Vagina (tissue), 2 donors: ENCODE measurements at regions not wholly inside any gene's neighbourhood (a gene's known extent, or its start where the extent isn't known, plus 50 kb on each side); places are given as distances from the start of the nearest gene placed in this dataset.

Experiments used
- DNase-seq, 2 donors: peaks; one replicate each; pipeline ENCODE4 v3.0.0-alpha.2; 2017; ENCODE audit errors: extremely low spot score in 2 of 2
- H3K27ac ChIP-seq: fragments of 200-600 bp; sonication (generic); one replicate; pipeline ENCODE4 v1.5.1; 2019
- H3K27me3 ChIP-seq: fragments of 200-600 bp; sonication (generic); one replicate; pipeline ENCODE4 v1.5.1; 2019
- H3K36me3 ChIP-seq, 2 donors: fragments of 200-600 bp; sonication (generic); one replicate each; pipeline ENCODE4 v1.5.1; 2017 to 2019
- H3K4me1 ChIP-seq: fragments of 200-600 bp; sonication (generic); one replicate; pipeline ENCODE4 v1.5.1; 2019
- H3K4me3 ChIP-seq, 2 donors: fragments of 200-600 bp; sonication (generic); 1 replicate in 1 of 2; 2 replicates in 1 of 2; pipeline ENCODE4 v1.5.1; 2016 to 2019
- H3K9me3 ChIP-seq: fragments of 200-600 bp; sonication (generic); one replicate; pipeline ENCODE4 v1.5.1; 2019
- POLR2A ChIP-seq, 2 donors: fragments of 450-650 bp; IDR thresholded peaks; one replicate each; pipeline ENCODE4 v1.6.1; 2017; ENCODE audit warnings: antibody characterized with exemption in 2 of 2, mild to moderate bottlenecking in 2 of 2, moderate library complexity in 2 of 2
- POLR2AphosphoS5 ChIP-seq, 2 donors: sonication (generic); formaldehyde crosslinking; IDR thresholded peaks; one replicate each; pipeline ENCODE4 v1.9.0; 2017; ENCODE audit warnings: antibody characterized with exemption in 2 of 2, mild to moderate bottlenecking in 2 of 2, low read depth in 1 of 2; ENCODE audit not compliant: insufficient read depth in 1 of 2
- intact Hi-C: fragments of 100-400 bp; cut with DNase I; formaldehyde crosslinking; loops from one replicate; pipeline ENCODE4 v1.15.1; 2023
- TF ChIP-seq, protein P1 (sequence below), 3 experiments: fragments of 450-650 bp in 2 of 3; fragments of 200-600 bp in 1 of 3; sonication (generic) in 1 of 3; IDR thresholded peaks; one replicate each; pipeline ENCODE4 v1.5.1; 2017 to 2019; ENCODE audit warnings: antibody characterized with exemption in 3 of 3, mild to moderate bottlenecking in 2 of 3, moderate library complexity in 2 of 3

- TF ChIP-seq, protein P1, sequence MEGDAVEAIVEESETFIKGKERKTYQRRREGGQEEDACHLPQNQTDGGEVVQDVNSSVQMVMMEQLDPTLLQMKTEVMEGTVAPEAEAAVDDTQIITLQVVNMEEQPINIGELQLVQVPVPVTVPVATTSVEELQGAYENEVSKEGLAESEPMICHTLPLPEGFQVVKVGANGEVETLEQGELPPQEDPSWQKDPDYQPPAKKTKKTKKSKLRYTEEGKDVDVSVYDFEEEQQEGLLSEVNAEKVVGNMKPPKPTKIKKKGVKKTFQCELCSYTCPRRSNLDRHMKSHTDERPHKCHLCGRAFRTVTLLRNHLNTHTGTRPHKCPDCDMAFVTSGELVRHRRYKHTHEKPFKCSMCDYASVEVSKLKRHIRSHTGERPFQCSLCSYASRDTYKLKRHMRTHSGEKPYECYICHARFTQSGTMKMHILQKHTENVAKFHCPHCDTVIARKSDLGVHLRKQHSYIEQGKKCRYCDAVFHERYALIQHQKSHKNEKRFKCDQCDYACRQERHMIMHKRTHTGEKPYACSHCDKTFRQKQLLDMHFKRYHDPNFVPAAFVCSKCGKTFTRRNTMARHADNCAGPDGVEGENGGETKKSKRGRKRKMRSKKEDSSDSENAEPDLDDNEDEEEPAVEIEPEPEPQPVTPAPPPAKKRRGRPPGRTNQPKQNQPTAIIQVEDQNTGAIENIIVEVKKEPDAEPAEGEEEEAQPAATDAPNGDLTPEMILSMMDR (IDR thresholded peaks at IDR 0.05) = no peak
- TF ChIP-seq POLR2A (IDR thresholded peaks at IDR 0.05) (no peak), POLR2AphosphoS5 (IDR thresholded peaks at IDR 0.05; ENCODE audit: insufficient read depth in 1 of 2, low read depth in 1 of 2) (no peak)
- intact Hi-C loops = loop anchor here (10.0 kb wide), 1 partner anchor 198 kb away; the partner anchor contains the start of gene PANK2
- H3K4me3 ChIP-seq = no peak overlapping the region
- no peaks in the 10 kb centered on the region for H3K27me3 ChIP-seq
- H3K36me3 ChIP-seq = no peaks in the 10 kb centered on the region
- H3K4me1 ChIP-seq = peaks cover 13% of the 10 kb centered on the region
- DNase-seq = peak in 1 of 2 donors; percentile 79
- H3K9me3 ChIP-seq = no peaks in the 10 kb centered on the region
- H3K27ac ChIP-seq = peak overlapping the region; percentile 66
These were observed 65.3 kb upstream of the SMOX start for GRCh38 chr20:4083098-4083865.

- DNase-seq = peak in 1 of 2 donors; percentile 82
- intact Hi-C loops = loop anchor here (10.0 kb wide), 1 partner anchor 198 kb away; the partner anchor contains the start of gene PANK2
- H3K27me3 ChIP-seq = no peaks in the 10 kb centered on the region
- H3K36me3 ChIP-seq = no peaks in the 10 kb centered on the region
- H3K9me3 ChIP-seq = no peaks in the 10 kb centered on the region
- no peak overlapping the region for H3K4me3 ChIP-seq
- H3K27ac ChIP-seq = peak overlapping the region; percentile 66
- peaks cover 13% of the 10 kb centered on the region for H3K4me1 ChIP-seq
- TF ChIP-seq, protein P1 (IDR thresholded peaks at IDR 0.05) = no peak
These were observed 66.1 kb upstream of the SMOX start for GRCh38 chr20:4082406-4083097.

DNA sequence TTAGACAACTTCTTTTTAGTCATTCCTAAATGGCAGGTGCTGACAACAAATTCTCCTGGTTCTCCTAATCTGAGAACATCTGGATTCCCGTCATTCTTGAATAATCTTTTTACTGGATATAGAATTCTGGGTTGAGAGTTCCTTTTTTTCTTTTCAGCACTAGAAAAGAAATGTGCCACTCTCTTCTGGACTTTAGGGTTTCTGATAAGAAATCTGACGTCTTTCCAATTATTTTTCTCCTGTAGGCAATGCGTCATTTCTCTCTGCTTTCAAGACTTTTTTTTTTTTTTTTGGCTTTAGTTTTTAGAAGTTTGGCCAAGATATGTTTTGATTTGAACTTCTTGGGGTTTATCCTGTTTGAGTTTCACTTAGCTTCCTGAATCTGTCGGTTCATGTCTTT, 66.1 kb upstream of the RNF24 start:
- H3K36me3 ChIP-seq = no peaks in the 10 kb centered on the region
- no peaks in the 10 kb centered on the region for H3K27me3 ChIP-seq
- no peak overlapping the region for H3K27ac ChIP-seq
- DNase-seq = no peak
- H3K4me1 ChIP-seq = peaks cover 18% of the 10 kb centered on the region
- H3K9me3 ChIP-seq = no peaks in the 10 kb centered on the region
- H3K4me3 ChIP-seq = no peak overlapping the region
- TF ChIP-seq, protein P1 (IDR thresholded peaks at IDR 0.05) = no peak
- no peak for TF ChIP-seq POLR2A (IDR thresholded peaks at IDR 0.05)
- no peak for TF ChIP-seq POLR2AphosphoS5 (IDR thresholded peaks at IDR 0.05; ENCODE audit: insufficient read depth in 1 of 2, low read depth in 1 of 2)
- intact Hi-C loops = loop anchor here (10.0 kb wide), 1 partner anchor 197 kb away; the partner anchor contains the start of gene PANK2

GRCh38 chr20:4076671-4077070, 61.3 kb upstream of the RNF24 start:
- Histone ChIP-seq H3K27ac (no peak overlapping the region), H3K27me3 (no peaks in the 10 kb centered on the region), H3K36me3 (no peaks in the 10 kb centered on the region), H3K9me3 (no peaks in the 10 kb centered on the region), H3K4me1 (peaks cover 6% of the 10 kb centered on the region), H3K4me3 (no peak overlapping the region)
- intact Hi-C loops = no loop called here
- DNase-seq = no peak
- TF ChIP-seq POLR2AphosphoS5 (IDR thresholded peaks at IDR 0.05; ENCODE audit: insufficient read depth in 1 of 2, low read depth in 1 of 2) = no peak
- TF ChIP-seq, protein P1 (IDR thresholded peaks at IDR 0.05) = no peak

GRCh38 chr20:4076033-4076432, 60.7 kb upstream of the RNF24 start:
- no peak overlapping the region for H3K27ac ChIP-seq
- intact Hi-C loops = no loop called here
- H3K4me3 ChIP-seq = no peak overlapping the region
- H3K4me1 ChIP-seq = peaks cover 13% of the 10 kb centered on the region
- no peaks in the 10 kb centered on the region for H3K36me3 ChIP-seq
- no peaks in the 10 kb centered on the region for H3K27me3 ChIP-seq
- no peak for TF ChIP-seq POLR2AphosphoS5 (IDR thresholded peaks at IDR 0.05; ENCODE audit: insufficient read depth in 1 of 2, low read depth in 1 of 2)
- TF ChIP-seq POLR2A (IDR thresholded peaks at IDR 0.05) = no peak
- TF ChIP-seq, protein P1 (IDR thresholded peaks at IDR 0.05) = no peak
- no peaks in the 10 kb centered on the region for H3K9me3 ChIP-seq
- DNase-seq = no peak
